ENCODE measurements at regions not wholly inside any gene's neighbourhood (a gene's known extent, or its start where the extent isn't known, plus 50 kb on each side); places are given as distances from the start of the nearest gene placed in this dataset.

DNA sequence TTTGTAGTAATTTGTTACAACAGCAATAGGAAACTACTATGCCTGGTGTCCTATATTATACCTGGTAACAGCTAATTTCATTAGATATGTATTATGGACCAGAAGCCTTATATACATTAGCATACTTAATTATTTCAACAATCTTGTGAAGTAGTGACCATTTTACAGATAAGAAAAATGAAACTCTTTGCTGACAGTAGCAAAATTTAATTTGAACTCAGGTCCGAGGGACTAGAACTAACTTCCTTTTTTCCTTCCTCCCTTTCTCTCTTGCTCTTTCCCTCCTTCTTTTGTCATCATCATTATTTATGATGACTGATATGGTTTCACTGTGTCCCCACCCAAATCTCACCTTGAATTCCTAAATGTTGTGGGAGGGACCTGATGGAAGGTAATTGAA lies 482.0 kb downstream of the SNAPC1 start:
- Mint-ChIP-seq H3K36me3 (ENCODE audit: insufficient read depth) (peaks cover 1% of the 10 kb centered on the region), H3K9me3 (peaks cover 7% of the 10 kb centered on the region), H3K4me1 (no peaks in the 10 kb centered on the region), H3K4me3 (no peak overlapping the region), H3K27ac (ENCODE audit: low read depth) (no peak overlapping the region), H3K27me3 (no peaks in the 10 kb centered on the region)
- DNase-seq (ENCODE audit: low spot score in 2 of 2) (no peak), ATAC-seq (replicated peaks; ENCODE audit: extremely low read depth, poor library complexity, severe bottlenecking) (no peak)

DNA sequence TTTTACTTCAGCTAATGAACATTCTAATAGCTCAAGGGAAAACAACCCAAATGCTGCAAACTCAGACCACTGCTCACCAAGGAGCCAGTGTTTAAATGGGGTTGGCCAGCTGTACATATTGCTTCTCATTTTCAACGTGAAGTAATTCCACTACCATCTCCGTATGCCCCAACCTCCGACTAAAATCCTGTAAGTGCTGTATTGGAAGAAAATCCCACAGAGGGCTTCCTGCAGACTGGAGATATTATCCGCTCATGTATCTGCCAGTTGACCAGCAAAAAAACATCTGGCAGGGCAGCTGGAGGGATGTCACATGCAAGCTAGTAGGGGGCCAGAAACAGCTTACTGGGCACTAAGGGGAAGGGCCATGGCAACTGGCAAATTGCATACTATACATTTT lies 485.0 kb downstream of the SNAPC1 start:
- Mint-ChIP-seq H3K27ac (ENCODE audit: low read depth) (no peak overlapping the region), H3K27me3 (no peaks in the 10 kb centered on the region), H3K36me3 (ENCODE audit: insufficient read depth) (peaks cover under 1% of the 10 kb centered on the region), H3K4me1 (no peaks in the 10 kb centered on the region), H3K9me3 (peaks cover 7% of the 10 kb centered on the region), H3K4me3 (no peak overlapping the region)
- DNase-seq (ENCODE audit: low spot score in 2 of 2): no peak
- no peak for ATAC-seq (replicated peaks; ENCODE audit: extremely low read depth, poor library complexity, severe bottlenecking)

- no peak for ATAC-seq (replicated peaks; ENCODE audit: extremely low read depth, poor library complexity, severe bottlenecking)
- H3K36me3 Mint-ChIP-seq (ENCODE audit: insufficient read depth): no peaks in the 10 kb centered on the region
- H3K27ac Mint-ChIP-seq (ENCODE audit: low read depth): no peak overlapping the region
- no peak for DNase-seq (ENCODE audit: low spot score in 2 of 2)
- H3K9me3 Mint-ChIP-seq: no peaks in the 10 kb centered on the region
- H3K4me1 Mint-ChIP-seq: no peaks in the 10 kb centered on the region
- H3K27me3 Mint-ChIP-seq: no peaks in the 10 kb centered on the region
- no peak overlapping the region for H3K4me3 Mint-ChIP-seq
Observed at GRCh38 chr14:62251237-62251636, 489.0 kb downstream of the SNAPC1 start.

DNA sequence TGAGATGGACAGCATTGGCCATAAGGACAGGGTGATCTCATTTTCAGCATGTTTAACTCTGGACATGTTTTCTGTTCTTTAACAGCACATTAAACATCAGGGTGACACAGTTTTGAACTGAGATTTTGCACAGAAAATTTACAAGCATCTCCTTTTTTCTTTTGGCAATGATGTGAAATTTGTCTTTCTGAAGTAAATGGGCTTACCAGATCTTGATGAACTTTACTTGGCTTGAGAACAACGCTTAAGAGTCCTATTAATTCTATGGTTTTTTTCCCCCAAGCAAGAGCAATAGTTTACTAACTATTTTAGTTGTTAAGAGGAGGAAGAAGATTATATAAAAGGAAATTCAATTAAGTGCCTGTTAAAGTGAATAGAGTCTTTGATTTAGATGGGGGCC lies 491.0 kb downstream of the SNAPC1 start:
- DNase-seq (ENCODE audit: low spot score in 2 of 2): no peak
- ATAC-seq (replicated peaks; ENCODE audit: extremely low read depth, poor library complexity, severe bottlenecking): no peak
- Mint-ChIP-seq H3K4me1 (no peaks in the 10 kb centered on the region), H3K27me3 (peaks cover 19% of the 10 kb centered on the region), H3K9me3 (peaks cover 9% of the 10 kb centered on the region), H3K36me3 (ENCODE audit: insufficient read depth) (peaks cover 4% of the 10 kb centered on the region), H3K4me3 (no peak overlapping the region), H3K27ac (ENCODE audit: low read depth) (no peak overlapping the region)

DNA sequence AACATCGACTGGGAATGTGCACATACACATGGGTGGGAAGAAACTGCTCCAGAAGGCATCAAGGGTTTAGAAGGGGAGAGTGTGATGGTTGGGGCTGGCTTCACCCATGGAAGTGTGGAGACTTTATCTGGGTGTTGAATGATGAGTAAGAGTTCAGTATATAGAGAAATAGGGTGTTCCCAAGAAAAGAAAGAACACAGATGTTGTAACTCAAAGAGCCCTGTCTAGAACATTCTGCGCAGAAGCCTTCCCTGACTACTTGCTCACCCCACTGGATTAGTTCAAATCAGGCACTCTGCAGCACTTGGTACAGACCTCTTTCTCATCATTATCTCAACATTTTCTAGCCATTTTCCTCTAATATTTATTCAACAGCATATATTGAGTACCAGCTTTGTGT lies 491.7 kb downstream of the SNAPC1 start:
- peaks cover 22% of the 10 kb centered on the region for H3K27me3 Mint-ChIP-seq
- ATAC-seq (replicated peaks; ENCODE audit: extremely low read depth, poor library complexity, severe bottlenecking) (no peak), DNase-seq (ENCODE audit: low spot score in 2 of 2) (no peak)
- H3K36me3 Mint-ChIP-seq (ENCODE audit: insufficient read depth): peaks cover 4% of the 10 kb centered on the region
- H3K4me1 Mint-ChIP-seq: no peaks in the 10 kb centered on the region
- H3K4me3 Mint-ChIP-seq: no peak overlapping the region
- peaks cover 9% of the 10 kb centered on the region for H3K9me3 Mint-ChIP-seq
- no peak overlapping the region for H3K27ac Mint-ChIP-seq (ENCODE audit: low read depth)

GRCh38 chr14:62269204-62269603 lies 507.0 kb downstream of the SNAPC1 start:
- H3K27me3 Mint-ChIP-seq: peaks cover 10% of the 10 kb centered on the region
- DNase-seq (ENCODE audit: low spot score in 2 of 2) (no peak), ATAC-seq (replicated peaks; ENCODE audit: extremely low read depth, poor library complexity, severe bottlenecking) (no peak)
- H3K9me3 Mint-ChIP-seq: peaks cover 4% of the 10 kb centered on the region
- H3K36me3 Mint-ChIP-seq (ENCODE audit: insufficient read depth): no peaks in the 10 kb centered on the region
- H3K4me3 Mint-ChIP-seq: no peak overlapping the region
- no peak overlapping the region for H3K27ac Mint-ChIP-seq (ENCODE audit: low read depth)
- no peaks in the 10 kb centered on the region for H3K4me1 Mint-ChIP-seq

DNA sequence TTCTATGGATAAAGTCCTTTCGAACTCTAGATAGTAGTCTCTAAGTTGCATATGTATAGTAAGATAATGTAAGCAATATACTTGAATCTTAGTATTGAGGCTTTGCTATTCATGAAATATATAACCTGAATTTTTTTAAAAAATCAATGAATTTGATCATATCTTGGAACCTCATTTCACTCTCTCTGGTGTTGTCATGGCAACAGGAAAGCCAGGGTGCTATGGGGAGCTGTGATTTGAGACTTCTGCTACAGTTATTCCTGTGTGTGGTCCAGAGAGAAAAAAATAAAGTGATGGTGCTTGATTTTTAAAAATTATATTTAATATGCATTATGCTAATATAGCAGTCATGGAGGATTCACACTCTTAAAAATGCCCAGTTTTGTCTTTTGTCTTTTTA lies 508.0 kb downstream of the SNAPC1 start:
- no peak overlapping the region for H3K4me3 Mint-ChIP-seq
- no peaks in the 10 kb centered on the region for H3K36me3 Mint-ChIP-seq (ENCODE audit: insufficient read depth)
- no peak overlapping the region for H3K27ac Mint-ChIP-seq (ENCODE audit: low read depth)
- ATAC-seq (replicated peaks; ENCODE audit: extremely low read depth, poor library complexity, severe bottlenecking): no peak
- peaks cover 10% of the 10 kb centered on the region for H3K27me3 Mint-ChIP-seq
- no peaks in the 10 kb centered on the region for H3K4me1 Mint-ChIP-seq
- H3K9me3 Mint-ChIP-seq: peaks cover 4% of the 10 kb centered on the region
- no peak for DNase-seq (ENCODE audit: low spot score in 2 of 2)

DNA sequence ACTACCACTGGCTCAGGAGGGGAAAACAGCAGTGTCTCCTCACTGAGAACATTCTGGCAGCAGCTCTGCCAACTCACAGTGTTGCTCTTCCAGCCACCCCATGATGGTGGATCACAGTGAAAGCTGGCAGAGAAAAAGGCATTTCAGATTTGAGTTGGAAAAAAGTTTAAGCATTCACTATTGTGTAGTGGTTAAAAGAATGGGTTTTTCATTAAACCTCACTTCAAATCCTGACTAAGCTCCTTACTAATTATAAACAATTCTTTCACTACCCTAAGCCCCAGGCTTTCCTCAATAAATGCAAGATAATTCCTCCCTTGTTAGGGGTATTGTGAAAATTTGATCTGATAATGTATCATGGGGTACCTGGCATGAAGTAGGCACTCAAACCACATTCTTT lies 518.1 kb downstream of the SNAPC1 start:
- Mint-ChIP-seq H3K27ac (ENCODE audit: low read depth) (no peak overlapping the region), H3K4me1 (no peaks in the 10 kb centered on the region), H3K9me3 (no peaks in the 10 kb centered on the region), H3K27me3 (no peaks in the 10 kb centered on the region), H3K4me3 (no peak overlapping the region), H3K36me3 (ENCODE audit: insufficient read depth) (no peaks in the 10 kb centered on the region)
- no peak for ATAC-seq (replicated peaks; ENCODE audit: extremely low read depth, poor library complexity, severe bottlenecking)
- DNase-seq (ENCODE audit: low spot score in 2 of 2): no peak

DNA sequence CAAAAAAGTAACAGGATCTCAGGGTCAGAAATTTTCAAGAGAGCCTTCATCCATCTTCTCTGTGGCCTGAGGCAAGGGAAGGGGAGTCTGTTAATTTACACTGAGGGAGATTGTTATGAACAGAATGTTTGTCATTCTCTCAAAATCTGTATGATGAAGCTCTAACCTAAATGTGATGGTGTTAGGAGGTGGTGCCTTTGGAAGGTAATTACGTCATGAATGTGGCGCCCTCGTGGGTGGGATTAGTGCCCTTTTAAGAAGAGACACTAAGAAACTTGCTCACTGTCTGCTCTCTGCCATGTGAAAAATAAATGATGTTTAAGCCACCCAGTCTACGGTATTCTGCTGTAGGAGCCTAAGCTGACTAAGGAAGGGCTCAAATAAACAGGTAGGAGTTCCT lies 521.6 kb downstream of the SNAPC1 start:
- Mint-ChIP-seq H3K27ac (ENCODE audit: low read depth) (no peak overlapping the region), H3K27me3 (no peaks in the 10 kb centered on the region), H3K36me3 (ENCODE audit: insufficient read depth) (no peaks in the 10 kb centered on the region), H3K4me3 (no peak overlapping the region), H3K4me1 (no peaks in the 10 kb centered on the region), H3K9me3 (no peaks in the 10 kb centered on the region)
- DNase-seq (ENCODE audit: low spot score in 2 of 2) (no peak), ATAC-seq (replicated peaks; ENCODE audit: extremely low read depth, poor library complexity, severe bottlenecking) (no peak)

- ATAC-seq (replicated peaks; ENCODE audit: extremely low read depth, poor library complexity, severe bottlenecking) (no peak), DNase-seq (ENCODE audit: low spot score in 2 of 2) (no peak)
- Mint-ChIP-seq H3K36me3 (ENCODE audit: insufficient read depth) (peaks cover 1% of the 10 kb centered on the region), H3K4me1 (no peaks in the 10 kb centered on the region), H3K9me3 (peaks cover 5% of the 10 kb centered on the region), H3K27ac (ENCODE audit: low read depth) (no peak overlapping the region), H3K27me3 (no peaks in the 10 kb centered on the region), H3K4me3 (no peak overlapping the region)
Observed at GRCh38 chr14:62289471-62289870, 527.3 kb downstream of the SNAPC1 start.

GRCh38 chr14:62301080-62301479 lies 538.9 kb downstream of the SNAPC1 start:
- Mint-ChIP-seq H3K36me3 (ENCODE audit: insufficient read depth) (no peaks in the 10 kb centered on the region), H3K27ac (ENCODE audit: low read depth) (no peak overlapping the region), H3K4me3 (no peak overlapping the region), H3K4me1 (no peaks in the 10 kb centered on the region), H3K27me3 (peaks cover 6% of the 10 kb centered on the region), H3K9me3 (peaks cover 13% of the 10 kb centered on the region)
- DNase-seq (ENCODE audit: low spot score in 2 of 2) (no peak), ATAC-seq (replicated peaks; ENCODE audit: extremely low read depth, poor library complexity, severe bottlenecking) (no peak)

GRCh38 chr14:62301911-62302310 lies 539.7 kb downstream of the SNAPC1 start:
- ATAC-seq (replicated peaks; ENCODE audit: extremely low read depth, poor library complexity, severe bottlenecking) (no peak), DNase-seq (ENCODE audit: low spot score in 2 of 2) (no peak)
- Mint-ChIP-seq H3K4me1 (no peaks in the 10 kb centered on the region), H3K9me3 (peaks cover 13% of the 10 kb centered on the region), H3K27ac (ENCODE audit: low read depth) (no peak overlapping the region), H3K27me3 (peaks cover 6% of the 10 kb centered on the region), H3K4me3 (no peak overlapping the region), H3K36me3 (ENCODE audit: insufficient read depth) (no peaks in the 10 kb centered on the region)

DNA sequence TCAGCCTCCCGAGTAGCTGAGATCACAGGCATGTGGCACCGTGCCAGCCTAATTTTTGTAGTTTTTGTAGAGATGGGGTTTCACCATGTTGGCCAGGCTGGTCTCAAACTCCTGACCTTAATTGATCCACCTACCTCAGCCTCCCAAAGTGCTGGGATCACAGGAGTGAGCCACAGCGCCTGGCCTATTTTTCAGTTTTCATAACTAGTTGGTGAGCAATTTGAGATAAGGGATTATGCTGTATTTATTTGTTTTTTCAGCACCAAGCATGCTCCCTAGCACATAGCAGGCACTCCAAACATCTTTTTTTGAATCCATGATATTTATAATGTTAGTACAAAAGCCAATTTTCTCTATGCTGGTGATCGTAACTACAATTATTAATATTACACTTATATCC lies 541.2 kb downstream of the SNAPC1 start:
- DNase-seq (ENCODE audit: low spot score in 2 of 2) (no peak), ATAC-seq (replicated peaks; ENCODE audit: extremely low read depth, poor library complexity, severe bottlenecking) (no peak)
- no peaks in the 10 kb centered on the region for H3K27me3 Mint-ChIP-seq
- no peak overlapping the region for H3K27ac Mint-ChIP-seq (ENCODE audit: low read depth)
- no peaks in the 10 kb centered on the region for H3K4me1 Mint-ChIP-seq
- H3K9me3 Mint-ChIP-seq: peaks cover 5% of the 10 kb centered on the region
- H3K36me3 Mint-ChIP-seq (ENCODE audit: insufficient read depth): no peaks in the 10 kb centered on the region
- H3K4me3 Mint-ChIP-seq: no peak overlapping the region

DNA sequence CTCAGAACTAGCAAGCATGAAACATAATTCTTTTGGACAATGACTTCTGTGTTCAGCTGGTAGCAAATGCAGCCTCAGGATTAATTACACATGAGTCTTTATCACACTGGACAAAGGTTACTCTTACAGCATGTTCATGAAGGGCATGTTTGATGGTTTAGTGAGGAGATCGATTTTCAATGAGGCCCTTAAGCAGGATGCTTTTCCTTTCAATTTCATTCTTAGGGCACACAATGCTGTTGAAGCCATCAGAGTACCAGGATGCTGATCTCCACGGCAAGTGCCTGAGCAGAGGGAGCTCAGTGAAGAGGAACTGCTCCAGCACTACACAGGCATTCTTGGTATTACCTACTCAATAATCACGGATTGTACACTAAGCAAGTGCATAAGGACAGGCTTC lies 542.0 kb downstream of the SNAPC1 start:
- no peaks in the 10 kb centered on the region for H3K4me1 Mint-ChIP-seq
- no peaks in the 10 kb centered on the region for H3K36me3 Mint-ChIP-seq (ENCODE audit: insufficient read depth)
- H3K27me3 Mint-ChIP-seq: no peaks in the 10 kb centered on the region
- ATAC-seq (replicated peaks; ENCODE audit: extremely low read depth, poor library complexity, severe bottlenecking) (no peak), DNase-seq (ENCODE audit: low spot score in 2 of 2) (no peak)
- H3K27ac Mint-ChIP-seq (ENCODE audit: low read depth): no peak overlapping the region
- no peak overlapping the region for H3K4me3 Mint-ChIP-seq
- peaks cover 5% of the 10 kb centered on the region for H3K9me3 Mint-ChIP-seq

Data from central memory CD8-positive, alpha-beta T cell (primary cell).